A673 (cell line): ENCODE measurements at regions not wholly inside any gene's neighbourhood (a gene's known extent, or its start where the extent isn't known, plus 50 kb on each side); places are given as distances from the start of the nearest gene placed in this dataset.

Experiments used
- EZH2 ChIP-seq: fragments of 200-600 bp; sonication (generic); IDR thresholded peaks from 2 replicates; pipeline ENCODE4 v1.6.1; 2017; ENCODE audit warnings: borderline replicate concordance, low read depth, mild to moderate bottlenecking, mixed read lengths, antibody characterized with exemption, low read length; ENCODE audit not compliant: poor library complexity, severe bottlenecking
- TF ChIP-seq, protein P1 (sequence below): fragments of 300-800, 200-600 bp; sonication (generic); conservative IDR thresholded peaks from 2 replicates; pipeline ENCODE4 v1.5.1; 2017; ENCODE audit warnings: low read depth, mild to moderate bottlenecking, antibody characterized with exemption, low read length, moderate library complexity, mixed read lengths

DNA sequence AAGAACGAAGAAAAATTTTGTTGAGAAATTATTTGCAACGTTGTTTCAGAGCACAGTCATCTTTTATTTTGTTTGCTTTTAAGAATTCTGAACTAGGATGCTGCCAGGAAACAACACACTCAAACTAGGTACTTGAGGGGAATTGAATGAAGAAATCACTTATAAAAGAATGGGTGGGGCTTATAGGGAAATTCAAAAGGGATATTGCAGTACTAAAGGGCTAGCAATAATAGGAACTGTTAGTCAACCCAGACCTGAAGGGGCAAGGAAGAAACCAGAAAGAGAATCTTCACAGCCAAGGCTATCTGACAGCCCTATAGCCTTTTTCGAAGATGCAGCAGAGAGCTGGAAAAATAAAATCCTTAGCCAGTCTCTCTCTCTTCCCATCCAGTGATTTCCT lies 179.3 kb downstream of the RPRM start:
- TF ChIP-seq, protein P1, sequence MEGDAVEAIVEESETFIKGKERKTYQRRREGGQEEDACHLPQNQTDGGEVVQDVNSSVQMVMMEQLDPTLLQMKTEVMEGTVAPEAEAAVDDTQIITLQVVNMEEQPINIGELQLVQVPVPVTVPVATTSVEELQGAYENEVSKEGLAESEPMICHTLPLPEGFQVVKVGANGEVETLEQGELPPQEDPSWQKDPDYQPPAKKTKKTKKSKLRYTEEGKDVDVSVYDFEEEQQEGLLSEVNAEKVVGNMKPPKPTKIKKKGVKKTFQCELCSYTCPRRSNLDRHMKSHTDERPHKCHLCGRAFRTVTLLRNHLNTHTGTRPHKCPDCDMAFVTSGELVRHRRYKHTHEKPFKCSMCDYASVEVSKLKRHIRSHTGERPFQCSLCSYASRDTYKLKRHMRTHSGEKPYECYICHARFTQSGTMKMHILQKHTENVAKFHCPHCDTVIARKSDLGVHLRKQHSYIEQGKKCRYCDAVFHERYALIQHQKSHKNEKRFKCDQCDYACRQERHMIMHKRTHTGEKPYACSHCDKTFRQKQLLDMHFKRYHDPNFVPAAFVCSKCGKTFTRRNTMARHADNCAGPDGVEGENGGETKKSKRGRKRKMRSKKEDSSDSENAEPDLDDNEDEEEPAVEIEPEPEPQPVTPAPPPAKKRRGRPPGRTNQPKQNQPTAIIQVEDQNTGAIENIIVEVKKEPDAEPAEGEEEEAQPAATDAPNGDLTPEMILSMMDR, result no peak
- TF ChIP-seq EZH2, result no peak
